GM18498 (cell line): ENCODE measurements at regions not wholly inside any gene's neighbourhood (a gene's known extent, or its start where the extent isn't known, plus 50 kb on each side); places are given as distances from the start of the nearest gene placed in this dataset.

ENCODE experiments used
- ATAC-seq: cut with Tn5 transposase; IDR thresholded peaks from one replicate; pipeline ENCODE4 v1.9.1; 2021; ENCODE audit warnings: mild to moderate bottlenecking, moderate library complexity; ENCODE audit not compliant: unreplicated experiment

DNA sequence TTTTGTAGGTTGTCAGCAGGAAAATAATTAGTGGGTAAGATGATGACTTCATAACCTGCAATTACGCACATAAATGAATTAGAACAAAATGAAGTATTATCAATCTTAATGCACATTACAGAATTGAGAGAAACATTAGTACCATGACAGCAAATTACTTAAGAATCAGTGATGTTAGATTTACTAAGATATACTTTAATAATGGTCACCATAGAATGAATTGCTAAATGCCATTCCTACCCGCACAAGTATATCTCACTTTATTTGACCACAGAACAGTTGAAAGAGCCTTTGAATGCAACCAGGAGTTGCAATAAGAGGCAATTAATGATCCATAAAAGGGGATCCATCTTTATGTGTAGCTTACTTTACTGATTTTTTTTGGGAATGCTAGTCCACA is 816.4 kb upstream of the AGA start:
- ATAC-seq: no peak

DNA sequence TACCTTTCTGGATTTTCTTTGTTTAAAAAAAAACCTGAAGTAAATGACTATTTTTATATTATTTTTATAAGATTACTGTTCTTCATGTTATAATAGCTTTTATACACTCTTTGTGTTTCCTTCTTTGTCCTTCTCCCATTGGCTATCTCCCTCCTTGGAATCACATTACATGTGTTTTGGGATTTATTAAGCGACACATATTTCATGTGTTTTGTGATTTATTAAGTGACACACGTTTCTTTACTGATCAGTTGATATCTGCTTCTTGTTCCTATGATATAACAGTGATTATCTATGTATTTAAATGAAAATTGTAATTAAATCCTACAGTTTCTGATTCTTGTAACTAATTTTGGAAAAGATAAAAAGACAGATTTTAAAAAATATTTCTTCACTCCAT is 817.3 kb upstream of the AGA start:
- ATAC-seq: no peak

DNA sequence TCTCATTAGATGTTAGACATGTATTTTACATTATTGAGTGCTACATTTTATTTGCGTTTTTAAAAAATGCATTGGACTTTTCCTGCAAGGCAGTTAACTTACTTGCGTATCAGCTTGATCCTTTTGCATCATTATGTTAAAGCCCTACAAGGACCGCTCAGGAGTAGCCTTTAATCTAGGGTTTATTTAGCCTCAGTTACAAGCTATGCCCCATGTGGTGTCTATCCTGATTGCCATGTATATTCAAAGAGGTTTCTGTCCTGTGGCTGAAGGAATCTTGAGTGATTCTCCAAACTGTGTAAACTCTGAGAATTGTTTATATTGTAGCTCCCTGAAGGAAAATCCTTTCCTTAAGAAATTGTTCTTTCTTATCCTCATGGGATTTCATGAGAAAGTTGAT is 821.8 kb upstream of the AGA start:
- ATAC-seq: no peak

DNA sequence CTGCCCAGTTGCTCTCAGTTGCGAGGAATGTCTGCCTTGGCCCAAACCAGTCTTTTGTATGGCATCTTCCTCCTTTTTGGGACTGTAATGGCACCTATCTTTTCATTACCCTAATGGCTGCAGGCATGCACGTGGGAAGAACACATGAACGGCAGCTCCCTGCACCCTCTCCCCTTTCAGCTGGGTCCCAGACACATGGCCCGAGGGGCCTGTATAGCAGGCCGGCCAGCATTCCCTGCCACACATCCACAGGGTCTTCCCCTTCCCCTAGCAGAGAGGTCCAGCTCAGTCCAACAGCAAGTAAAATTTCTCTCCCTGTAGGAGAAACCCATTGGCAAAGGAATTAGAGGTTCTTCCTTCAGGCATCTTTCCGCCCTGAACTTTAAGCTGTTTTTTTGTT is 829.1 kb upstream of the AGA start:
- ATAC-seq: no peak

DNA sequence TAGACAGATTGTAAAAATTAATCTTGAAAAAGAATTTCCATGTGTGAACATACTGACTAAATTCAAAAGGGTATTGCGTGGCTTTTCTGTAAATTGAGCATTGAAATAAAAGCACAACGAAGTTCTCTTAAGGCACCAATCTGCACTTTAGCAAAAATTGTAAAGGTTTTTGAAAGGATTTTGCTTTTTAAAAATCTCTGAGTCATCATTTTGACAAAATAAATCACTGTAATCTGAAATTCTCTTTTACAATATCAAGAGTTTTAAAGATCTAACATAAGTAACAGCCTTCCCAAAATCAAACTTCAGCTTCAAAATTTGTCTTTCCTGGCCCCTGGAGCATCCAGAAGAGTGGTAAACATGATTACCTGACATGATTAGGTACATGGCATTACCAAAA is 830.9 kb upstream of the AGA start:
- ATAC-seq: no peak

DNA sequence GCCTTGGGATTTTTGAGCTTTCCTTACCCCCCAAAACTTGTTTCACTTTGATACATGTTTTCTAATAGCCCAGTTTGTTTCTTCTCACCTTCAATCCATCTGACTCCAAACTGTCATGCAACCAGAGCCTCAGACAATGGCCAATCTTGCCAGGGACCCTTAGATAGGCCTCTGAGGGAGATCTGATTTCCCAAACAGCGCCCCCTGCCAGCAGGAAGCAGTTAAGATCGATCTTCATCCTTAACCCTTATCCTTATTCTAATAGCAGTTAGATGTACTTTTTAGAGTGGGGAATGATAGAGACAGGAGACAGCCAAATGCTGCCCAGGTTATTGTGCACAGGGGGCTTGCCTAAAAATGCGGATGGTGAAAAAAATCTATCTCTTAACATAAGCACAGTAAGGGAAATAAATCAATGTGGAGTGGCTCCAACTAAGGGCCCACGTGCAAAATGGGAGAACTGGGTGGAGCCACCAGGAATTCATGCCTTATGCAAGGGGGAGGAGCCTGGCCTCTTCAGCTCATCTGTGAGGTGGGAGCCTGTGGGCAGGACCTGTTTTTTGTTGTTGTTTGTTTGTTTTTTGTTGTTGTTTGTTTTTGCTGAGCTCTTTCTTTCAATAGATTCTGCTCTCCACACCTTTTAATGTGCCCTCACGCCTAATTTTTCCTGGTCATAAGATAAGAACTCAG is 833.6 kb upstream of the AGA start:
- no peak for ATAC-seq

DNA sequence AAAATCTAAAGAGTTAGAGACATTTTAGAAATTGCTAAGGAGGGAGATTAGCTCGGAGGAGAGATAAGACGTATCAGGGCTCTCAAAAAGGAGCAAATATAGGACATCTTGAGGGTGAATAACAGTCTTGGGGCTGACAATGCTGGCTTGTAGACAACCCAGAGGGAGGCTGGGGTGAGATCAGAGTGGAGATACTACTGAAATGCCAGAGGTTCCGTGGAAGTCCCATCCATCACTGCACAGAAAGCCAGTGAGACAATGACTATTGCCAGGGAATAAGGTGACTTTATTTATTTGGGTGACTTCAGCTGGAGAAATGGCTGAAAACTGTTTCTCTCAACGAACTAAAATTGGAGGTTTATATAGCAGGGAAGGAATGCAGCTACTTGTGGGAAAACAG is 838.1 kb upstream of the AGA start:
- no peak for ATAC-seq

DNA sequence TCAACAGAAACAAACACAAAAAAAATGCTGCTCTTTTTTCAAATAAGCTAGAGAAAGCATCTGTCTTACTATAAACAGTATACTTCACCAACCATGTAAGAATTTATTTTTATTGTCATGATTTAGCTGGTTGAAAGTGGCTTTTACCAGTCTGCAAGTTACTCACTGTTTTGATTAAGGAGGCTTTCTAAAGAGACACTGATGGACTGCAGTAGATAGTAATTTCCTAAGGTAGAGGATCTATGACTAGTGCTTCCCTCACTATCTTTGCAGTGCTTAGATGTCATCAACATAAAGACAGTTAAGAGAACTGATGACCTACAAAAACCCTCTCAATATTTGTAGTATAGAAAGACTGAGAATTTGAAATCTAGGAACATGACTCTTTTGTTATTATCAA is 846.2 kb upstream of the AGA start:
- ATAC-seq: no peak

DNA sequence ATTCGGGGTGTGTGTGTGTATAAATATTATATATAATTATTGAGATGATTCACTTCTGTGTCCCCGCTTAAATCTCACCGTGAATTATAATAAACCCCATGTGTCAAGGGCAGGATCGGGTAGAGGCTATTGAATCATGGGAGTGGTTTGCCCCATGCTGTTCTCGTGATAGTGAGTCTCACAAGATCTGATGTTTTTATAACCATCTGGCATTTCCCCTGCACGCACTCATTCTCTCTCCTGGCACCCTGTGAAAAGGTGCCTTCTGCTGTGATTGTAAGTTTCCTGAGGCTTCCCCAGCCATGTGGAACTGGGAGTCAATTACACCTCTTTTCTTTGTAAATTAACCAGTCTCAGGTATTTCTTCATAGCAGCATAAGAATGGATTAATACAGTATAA is 851.4 kb upstream of the AGA start:
- ATAC-seq: no peak

DNA sequence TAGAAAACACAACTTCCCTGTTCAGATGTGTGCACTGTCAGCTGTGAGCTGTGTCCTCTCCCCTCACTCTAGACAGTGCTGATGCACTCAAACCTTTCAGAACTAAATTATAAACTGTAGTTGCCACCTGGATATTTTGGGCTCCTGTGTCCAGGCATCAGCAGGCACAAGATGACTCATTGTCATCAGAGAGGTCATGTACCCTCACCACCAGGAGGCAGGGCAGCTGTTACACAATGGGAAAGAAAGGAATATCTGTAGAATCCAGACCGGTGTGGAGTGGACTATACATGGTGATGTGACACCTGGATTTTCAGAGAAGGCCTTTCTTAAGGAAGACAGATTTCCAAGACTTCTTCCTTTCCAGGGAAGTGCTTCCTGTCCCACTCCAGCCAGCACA is 854.4 kb upstream of the AGA start:
- no peak for ATAC-seq

DNA sequence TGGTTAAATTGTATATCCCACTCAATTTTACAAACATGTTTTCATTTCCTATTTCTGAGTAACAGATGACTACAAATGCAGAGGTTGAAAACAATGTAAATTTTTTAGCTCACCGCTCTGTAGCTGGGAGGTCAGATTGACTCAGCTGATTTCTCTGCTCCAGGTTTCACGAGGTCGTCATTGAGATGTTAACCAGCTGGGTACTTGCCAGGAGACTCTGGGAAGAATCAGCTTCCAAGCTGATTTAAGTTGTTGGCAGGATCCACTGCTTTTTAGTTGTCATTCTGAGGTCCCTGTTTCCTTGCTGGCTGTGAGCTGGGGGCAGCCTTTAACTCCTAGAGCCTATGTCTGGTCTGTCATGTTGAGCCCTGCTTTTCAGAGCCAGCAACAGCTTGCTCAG is 864.3 kb upstream of the AGA start:
- no peak for ATAC-seq

DNA sequence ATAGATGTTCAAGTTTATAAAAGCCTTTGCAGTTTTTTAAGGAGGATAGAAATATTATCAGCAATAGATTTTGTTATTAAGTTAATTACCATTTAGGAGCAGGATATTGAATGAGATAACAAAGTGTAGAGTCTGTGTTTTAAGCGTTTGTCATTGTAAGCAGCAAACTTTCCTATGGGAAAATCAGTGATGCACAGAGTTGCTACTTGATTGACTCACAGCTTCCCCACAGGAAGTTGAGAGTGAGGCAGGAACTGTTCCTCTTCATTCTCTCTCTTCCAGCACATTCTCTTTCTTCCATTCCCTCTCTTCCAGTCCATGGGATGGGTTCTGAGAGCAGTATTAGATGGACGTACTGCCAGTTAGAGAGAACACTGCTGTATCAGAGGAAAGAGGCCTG is 867.7 kb upstream of the AGA start:
- no peak for ATAC-seq

DNA sequence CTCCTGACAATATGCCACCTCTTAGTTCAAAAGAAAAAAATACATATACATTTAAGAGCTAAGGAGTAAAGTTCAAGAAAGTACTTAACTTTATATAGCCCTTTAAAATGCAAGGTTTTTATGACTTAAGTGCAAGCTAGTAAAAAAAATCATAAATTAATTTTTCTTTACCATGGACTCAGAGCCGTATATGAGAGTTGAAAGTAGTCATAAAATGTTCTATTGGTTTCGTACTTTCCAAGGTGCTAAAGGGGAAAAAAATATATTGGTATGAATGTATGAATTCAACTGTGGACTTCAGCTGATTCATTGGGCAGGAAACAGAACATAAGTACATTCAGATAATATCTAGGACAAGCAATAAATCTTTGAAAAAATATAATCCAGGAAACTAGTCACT is 869.8 kb upstream of the AGA start:
- no peak for ATAC-seq

DNA sequence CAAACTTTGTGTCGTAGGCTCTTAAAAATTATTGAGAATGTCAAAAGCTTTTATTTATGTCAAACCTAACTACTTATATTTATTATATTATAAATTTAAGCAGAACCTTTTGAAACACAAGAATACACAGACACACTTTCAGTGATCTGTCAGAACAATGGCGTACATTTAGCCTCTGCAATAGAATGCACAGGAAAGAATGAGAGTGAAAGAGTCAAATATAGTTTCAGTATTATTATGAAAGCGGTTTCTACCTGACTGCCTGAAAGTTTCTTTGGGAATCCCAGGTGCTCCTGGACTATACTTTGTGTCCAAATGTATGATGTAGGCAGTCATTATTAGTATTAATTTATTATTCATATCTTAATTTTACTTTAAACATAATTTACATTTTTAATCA is 872.0 kb upstream of the AGA start:
- no peak for ATAC-seq

DNA sequence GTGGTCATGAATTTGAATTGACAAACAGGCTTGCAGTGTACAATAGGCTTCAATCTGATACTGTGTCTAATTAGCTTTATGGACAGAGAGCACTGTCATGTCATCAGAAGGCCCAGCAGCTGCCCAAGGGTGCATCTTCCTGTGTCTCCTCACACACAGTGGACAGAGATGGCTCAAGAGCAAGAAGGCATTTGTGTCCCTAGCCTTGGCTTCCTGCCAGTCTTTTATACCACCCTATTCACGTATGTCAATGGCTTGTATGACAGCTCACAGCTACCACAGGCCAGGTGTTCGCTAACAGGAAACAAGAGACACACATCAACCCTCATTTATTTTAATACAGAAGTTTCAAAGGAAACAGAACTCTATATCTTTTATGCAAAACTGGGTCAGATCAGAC is 874.0 kb upstream of the AGA start:
- no peak for ATAC-seq

DNA sequence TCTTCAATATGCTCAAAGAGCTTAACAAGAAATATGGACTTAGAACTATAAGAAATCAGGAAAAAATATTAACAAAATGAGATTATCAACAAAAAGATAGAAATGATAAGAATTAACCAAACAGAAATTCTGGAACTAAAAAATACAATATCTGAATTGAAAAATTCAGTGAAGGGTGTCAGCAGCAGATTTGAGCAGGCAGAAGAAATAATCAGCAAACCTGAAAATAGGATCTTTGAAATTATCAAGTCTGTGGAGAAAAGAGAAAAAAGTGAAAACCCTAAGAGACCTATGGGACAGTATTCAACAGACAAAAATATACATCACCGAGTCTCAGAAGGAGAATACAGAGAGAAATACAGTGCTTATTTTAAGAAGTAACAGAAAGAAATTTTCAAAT is 877.8 kb upstream of the AGA start:
- ATAC-seq: no peak

DNA sequence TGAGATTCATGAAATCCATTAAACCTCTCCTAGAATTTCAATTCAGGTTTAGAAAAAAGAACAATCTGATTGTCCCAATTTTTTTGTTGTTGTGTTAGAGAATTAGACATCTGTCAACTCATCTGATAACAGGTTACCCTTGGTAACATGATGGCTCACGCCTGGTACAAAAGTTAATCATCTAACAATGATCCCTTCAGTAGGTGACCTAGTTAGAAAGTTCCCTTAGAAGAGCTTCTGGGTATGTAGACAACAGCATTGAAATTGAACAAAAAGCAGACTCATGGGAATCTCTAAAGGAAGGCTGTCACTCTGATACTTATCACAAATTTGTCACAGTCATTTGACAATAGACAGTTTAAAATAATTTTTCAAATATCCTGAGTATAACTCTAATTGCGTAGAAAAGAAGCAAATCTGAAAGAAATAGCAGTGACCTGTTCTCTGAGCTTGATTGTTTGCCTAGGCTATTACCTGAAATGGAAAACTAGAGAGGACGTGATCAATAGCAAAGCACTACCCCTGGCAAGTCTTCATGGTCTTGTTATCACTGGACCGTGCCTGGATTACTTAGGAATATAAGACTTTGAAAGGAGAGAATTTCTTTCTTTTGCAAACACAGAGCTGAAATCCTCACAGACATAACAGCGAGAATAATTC is 880.4 kb upstream of the AGA start:
- ATAC-seq: no peak

DNA sequence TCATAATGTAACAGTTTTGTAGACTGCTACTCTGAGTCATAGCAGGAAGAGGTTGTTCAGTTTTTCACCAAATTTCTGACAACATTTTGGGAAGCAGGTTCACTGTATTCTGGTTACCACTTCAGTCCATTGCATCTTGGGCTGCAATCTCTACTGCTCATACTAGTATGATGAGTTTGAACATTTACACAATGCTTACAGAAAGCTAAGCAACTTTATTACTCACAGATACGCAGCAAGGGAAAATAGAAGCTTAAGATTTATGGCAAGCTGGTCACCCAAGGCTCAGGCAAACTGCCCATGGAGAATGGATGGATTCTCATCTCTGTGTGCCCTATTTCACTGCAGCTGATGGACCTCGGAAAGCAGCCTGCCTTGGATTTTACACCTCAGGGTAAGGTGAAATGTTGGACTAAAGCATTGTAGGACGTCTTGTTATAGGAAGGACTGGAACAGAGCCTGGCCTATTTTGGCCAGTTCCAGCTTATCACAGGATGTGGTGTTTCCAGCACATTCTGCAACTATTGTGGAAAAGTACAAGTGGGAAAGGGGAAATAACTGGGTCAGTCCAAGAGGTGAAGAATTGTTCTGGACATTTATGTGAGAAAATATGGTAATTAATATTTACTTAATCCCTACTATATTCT is 887.1 kb upstream of the AGA start:
- no peak for ATAC-seq

DNA sequence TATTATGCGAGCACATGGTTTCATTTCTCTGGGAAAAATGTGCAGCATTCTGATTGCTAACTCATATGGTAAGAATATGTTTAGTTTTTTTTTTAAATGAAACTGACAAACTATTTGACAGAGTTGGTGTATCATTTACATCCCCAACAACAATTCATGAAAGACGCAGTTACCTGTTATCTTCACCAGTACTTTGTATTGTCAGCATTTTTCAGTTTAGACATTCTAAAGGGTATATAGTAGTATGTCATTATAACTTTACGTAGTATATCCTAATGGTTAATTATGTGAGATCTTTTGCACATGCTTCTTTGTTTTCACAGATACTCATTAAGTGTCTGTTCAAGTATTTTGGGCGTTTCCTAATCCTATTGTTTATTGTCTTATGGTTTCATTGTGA is 891.1 kb upstream of the AGA start:
- ATAC-seq: no peak

DNA sequence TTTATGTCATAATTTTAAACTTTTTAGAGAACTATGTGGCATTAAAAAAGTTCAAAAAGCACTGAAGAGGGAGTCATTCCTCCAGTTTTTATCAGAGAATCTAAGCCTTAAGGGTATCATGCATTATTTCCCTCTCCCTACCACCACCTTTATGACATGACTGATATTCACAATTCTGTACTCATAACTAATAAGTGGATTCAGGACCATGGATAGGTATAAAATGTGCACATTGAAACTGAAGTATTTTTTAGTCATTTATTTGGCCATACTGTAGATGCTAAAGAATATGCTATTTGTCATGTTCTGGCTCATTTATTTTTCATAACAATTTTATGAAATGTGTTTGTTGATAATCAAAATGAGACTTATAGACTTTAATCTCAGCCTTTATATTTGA is 897.5 kb upstream of the AGA start:
- ATAC-seq: no peak

DNA sequence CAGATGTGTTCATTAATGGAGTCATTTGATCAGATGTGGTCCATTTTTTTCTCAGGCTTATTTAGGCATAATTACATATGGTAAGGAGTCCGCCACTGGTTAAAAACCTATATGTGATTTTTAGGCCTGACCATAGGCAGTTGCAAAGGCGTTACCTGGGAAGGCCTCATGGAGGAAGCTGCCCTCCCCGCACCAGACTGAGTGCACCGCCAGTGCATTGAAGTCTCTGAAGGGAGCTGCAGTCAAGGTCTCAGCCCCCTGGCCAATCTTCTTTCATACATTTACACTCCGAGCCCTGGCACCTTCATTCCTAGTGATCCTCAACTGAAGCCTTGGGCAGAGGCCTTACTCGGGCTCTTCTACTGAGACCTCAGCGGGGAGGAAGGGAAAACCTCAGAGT is 898.2 kb upstream of the AGA start:
- no peak for ATAC-seq

DNA sequence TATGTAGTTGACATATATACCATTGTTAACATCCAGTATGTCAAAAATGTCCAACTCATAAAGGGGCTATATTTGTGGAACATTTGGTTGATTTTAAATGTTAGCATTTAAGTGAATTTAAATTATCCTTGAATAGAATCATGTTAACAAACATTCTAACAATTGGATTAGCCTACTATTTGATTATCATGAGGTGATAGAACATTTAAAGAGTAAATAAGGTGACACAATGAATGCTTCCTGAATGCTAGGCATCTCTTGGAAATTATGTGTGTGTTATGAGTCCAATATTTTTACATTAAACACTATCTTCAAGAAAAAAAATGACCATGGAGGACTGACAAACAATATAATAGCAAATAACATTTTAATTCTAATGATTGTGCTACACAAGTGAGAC is 901.9 kb upstream of the AGA start:
- no peak for ATAC-seq

DNA sequence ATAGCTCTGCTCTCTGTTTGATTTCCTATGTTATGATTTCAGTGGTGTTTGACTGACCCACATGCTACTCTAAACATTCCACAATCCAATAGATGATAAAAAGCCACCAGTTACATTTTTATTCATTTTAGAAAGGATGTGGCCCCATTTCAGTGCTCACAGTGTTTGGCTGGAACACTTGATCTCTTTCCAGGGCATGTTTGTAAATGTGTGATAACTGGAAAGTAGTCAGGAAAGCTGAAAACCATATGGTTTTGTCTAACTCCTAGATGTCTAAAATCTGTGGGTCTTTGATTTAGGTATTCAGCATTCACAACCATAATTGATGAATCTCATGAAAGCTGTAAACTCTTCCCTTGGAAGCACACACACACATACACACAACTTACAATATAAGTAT is 904.9 kb upstream of the AGA start:
- no peak for ATAC-seq
